GM18870 (cell line): ENCODE measurements at regions not wholly inside any gene's neighbourhood (a gene's known extent, or its start where the extent isn't known, plus 50 kb on each side); places are given as distances from the start of the nearest gene placed in this dataset.

Experiments
- ATAC-seq: cut with Tn5 transposase; IDR thresholded peaks from one replicate; pipeline ENCODE4 v1.9.1; 2021; ENCODE audit warnings: moderate library complexity; ENCODE audit not compliant: unreplicated experiment

GRCh38 chr9:107650995-107651394 is 161.4 kb upstream of the KLF4 start:
- no peak for ATAC-seq

GRCh38 chr9:107650321-107650720 is 160.8 kb upstream of the KLF4 start:
- no peak for ATAC-seq

DNA sequence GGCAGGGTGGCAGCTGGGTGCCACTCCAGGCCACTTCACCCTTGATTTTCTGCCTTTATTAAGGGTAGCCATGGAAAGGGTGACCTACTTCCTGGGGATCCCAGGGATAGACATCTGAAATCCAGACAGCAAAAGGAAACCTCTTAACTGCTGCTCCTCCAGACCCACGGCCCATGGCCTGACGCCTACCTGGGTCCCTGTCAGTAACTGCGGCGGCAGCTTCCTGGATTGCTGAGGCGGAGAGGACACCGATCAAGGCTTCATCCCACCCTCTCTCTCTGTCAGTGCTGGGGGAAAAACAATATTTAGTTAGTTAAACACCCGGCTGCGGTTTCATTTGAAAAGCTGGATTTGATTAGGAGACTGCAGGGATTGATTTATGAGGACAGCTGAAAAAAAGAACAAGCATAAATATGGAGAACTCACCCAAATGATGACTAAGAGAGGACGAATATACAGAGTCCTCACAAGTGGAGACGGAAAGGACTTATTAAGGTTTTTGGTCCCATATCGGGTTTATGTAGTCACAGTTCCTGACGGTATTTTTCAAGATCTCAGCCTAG is 158.7 kb upstream of the KLF4 start:
- no peak for ATAC-seq

DNA sequence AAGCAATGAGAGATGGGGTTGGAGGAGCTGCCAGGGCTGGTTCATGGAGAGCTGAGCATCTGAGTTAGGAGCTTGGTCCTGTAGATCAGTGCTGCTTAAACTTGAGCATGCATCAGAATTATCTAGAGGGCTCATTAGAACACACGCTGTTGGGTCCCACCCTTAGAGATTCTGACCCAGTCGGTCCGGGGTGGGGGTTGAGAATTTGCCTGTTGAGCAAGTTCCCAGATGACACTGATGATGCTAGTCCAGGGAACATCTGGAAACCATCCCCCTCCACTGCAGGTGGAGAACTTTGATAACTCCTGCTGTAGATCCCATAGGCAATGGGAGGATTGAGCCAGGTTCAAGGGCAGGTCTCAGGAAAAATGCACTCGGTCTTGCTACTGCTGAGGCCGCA is 158.0 kb upstream of the KLF4 start:
- no peak for ATAC-seq

DNA sequence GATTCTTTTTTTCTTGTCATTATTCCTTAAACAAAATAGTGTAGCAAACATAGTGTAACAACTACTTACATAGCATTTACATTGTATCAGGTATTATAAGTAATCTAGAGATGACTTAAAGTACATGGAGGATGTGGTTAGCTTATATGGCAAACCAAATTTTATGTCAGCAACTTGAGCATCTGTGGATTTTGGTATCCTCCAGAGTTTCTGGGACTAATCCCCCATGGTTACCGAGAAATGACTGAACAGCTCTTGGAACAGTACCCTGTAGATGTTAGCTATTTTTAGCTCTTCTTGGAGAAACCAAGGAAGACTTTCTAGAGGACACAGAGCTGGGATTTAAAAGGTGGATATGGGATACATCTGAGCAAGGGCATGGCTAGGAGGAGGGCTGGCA is 157.6 kb upstream of the KLF4 start:
- ATAC-seq, result no peak

DNA sequence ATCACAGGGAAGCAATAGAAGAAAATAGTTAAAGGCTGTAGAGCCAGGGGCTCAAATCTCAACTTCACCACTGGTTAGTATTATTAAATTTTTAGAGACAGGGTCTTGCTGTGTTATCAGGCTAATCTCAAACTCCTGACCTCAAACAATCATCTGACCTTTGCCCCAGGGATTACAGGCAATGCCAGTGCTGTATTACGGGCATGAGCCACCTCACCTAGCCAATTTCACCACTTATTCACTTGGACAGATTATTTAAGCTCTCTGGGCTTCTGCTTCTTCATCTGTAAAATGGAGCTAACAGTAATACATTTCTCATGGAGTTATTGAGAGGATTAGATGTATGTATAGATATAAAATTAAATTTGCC is 155.9 kb upstream of the KLF4 start:
- ATAC-seq, result no peak

DNA sequence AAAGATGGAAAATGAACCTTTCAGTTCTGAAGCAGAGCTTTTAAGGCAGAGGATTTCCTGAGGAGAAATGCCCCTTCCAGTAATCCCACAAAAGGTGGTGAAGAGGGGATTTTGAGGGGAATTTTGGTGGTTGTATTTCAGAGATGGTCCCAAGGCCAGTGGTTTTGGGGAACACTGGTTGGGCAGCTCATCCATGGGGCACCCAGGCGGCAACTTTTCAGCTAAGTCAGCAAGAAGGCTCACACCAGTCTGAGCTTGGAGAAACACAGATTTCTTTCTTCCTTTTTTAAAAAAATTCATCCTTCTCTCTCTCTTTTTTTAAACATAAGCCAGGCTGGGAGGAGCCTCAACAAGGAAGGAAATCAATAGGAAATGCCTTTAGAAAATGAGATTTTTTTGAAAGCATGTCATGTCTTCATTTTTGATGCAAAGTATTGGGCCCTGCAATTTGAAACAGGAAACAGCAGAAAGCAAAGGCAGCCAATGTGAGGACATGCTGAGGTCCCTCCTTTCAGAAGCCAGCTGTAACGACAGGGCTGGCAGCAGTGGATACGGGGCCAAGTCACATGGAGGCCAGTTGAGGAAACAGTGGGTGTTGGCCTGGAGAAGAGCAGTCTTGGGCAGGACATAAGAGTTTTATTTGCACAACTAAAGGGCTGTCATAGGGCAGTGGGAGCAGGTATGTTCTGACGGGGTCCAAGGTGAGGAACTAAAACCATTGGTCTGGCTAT is 155.3 kb upstream of the KLF4 start:
- no peak for ATAC-seq

- ATAC-seq, result no peak
These were observed 149.9 kb upstream of the KLF4 start for GRCh38 chr9:107639426-107639825.

DNA sequence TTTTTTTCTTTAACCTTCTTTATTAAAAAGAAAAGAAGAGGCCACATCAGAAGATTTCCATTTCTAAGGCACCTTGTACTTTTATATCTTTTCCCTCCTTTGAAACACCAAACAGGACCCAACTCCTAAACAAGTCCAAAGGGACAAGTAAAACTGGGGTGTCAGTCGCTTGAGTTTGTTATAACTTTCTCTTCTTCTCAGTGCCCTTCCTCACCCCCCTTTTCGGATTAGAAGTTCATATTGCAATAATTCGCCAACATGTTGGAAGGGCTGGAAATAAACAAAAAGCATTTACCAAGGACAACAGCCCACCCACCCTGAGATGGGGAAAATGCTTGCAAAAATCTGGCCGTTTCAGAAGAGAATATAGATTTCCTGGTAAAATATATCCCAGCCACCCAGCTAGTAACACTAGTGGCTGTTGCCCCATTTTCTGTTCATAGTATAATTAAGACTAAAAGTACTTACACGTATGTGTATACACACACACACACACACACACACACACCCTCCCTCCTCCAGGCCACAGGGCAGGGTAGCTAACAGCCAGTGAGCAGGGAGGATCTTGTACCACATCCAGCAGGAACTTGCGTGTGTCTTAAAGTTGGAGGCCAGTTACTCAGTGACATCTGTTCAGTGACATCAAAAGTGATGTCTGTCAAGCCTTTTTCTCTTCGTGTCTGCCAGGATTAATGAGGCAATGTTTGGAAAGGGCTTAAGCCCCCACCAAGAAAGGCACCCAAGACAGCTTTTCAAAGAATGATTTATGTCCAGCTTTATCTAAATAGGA is 149.1 kb upstream of the KLF4 start:
- no peak for ATAC-seq

DNA sequence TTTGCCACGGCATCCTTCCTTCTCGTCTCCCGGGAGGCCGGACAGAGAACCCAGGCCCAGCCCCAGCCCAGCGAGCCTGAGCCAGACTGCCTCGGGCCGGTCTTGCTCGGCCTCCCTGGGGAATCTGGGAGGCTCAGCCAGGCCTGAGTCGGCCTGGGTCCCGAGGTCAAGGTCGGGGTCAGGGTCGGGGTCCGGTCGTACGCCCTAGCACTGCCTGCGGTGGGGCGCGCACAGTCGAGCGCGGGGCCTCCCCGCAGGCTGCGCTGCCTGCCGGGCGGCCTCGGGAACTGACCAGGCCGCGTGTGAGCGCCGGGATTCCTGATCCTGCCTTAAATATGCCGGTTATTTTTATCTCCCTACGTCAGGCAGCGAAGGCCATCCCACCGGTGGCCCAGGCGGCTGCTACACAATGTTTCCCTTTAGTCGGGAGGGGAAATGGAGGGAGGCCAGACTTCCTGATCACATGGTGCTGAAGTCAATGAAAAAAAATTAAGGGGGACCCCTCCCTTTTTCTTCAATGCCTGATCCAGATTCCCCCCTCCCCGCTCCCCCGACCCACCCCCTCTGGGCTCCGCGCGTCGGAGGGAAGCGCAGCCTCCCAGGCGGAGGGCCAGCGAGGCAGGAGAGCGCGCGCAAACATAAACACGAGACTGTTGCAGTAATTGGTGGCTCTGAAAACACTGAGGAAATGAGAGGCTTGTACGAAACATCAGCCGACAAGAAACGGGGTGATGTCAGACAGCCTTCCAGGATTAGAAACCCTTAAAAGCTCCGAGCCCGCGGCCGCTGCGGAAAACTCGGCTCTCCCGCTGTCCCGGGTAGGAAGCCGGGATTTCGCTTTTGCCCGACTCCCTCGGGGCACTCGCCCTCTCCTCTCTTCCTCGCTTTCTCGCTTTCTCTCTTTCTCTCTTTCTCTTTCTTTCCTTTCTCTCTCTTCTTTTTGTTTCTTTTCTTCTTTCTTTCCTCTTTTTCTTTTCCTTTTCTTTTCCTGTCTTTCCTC is 148.2 kb upstream of the KLF4 start:
- no peak for ATAC-seq

DNA sequence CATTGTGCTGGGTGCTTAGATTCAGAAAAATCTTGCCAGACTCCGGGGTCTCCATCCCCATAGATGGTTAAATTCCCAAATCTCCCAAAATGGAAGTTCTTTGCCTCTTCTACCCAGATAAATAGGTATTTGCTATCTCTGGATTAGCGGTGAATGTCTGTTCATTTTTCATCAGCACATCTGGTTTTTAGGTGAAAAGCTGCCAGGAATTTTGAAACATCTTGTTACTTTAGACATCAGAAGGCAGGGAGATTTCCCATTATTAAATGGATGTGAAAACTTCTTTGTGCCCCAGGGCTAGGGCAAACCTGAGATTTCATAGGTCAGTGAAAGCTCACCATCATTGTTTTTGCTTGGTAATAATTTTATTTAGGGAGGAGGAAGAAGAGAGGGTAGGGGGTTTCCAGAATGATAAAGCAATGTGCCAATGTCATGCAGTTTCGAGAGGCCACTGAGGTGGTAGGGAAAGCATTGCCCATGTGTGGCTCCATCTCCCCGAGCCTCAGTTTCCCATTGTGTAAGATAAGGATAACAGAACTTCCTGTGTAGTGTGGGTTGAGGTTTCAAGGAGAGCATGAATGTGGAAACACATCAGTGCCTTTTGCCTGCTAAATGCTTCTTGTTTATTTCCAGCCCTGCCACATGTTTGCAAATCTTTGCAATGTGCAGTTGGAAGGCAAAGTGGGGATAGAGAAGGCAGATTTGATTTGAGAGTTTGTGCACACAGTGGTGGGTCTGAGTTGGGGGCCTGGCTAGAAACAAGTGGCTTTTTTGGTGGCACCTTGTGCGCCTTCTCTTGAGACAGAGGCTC is 147.2 kb upstream of the KLF4 start:
- ATAC-seq, result no peak

DNA sequence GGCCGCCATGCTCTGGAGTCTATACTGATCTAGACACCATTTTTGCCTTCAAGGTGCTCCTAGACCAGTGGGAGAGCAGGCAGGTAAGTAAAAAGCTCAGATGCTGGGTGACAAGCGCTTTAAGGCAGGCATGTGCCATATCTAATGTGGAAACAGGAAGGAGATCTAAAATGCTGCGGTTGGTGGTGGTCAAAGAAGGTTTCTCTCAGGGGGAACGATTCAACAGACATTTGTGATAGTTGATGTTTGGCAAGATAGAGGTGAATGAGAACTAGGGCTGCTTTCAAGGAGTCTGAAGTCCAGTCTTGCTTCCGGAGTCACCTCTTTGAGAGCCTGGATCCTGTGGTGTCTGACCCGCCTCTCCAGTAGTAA is 146.2 kb upstream of the KLF4 start:
- ATAC-seq, result no peak

DNA sequence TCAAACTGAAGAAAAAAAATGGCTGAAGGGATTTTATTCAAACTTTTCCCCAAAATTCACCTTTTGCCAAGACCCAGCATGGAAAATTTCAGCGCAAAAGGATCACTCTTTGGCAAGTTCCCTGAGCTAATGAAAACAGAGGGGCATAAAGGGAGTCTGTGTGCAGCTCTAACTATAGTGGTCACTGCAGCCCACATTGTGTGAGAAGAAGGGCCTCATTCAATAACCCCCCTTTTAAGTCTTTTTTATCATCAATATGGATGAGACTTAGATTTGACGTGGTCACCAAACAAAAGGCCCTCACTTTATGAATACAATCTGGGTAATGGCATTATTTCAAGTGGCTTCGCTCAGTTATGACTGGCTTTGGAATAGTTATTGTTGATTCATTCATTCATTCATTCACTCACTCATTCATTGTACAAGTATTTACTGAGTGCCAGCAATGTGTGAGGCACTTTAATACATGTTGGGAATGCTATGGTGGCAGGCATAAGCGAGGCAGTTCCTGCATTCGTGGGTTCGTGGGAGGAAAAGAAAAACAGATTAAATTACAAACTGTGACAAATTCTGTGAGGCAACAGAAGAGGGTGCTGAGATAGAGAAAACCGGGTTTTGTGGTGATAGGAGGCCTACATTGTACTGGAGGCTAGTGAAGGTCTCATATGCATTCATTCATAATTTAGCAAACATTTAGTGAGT is 145.7 kb upstream of the KLF4 start:
- no peak for ATAC-seq

DNA sequence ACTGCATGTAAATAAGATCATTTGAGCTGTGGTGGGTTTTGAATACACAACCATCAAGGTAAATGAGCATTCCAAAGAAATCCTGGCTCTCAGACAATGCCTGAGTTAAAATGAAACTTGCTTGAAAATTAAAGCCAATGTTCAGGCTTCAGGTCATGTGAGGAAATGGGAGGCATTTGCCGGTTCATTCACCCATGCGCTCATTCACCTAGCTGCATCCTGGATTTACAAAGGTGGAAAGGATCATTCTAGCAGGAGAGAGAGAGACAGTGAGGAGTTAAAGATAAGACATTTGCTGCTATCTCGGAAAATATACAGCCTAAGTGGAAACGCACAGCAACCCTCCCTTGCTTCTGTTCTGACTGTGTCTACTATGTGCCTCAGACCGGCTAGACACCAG is 143.8 kb upstream of the KLF4 start:
- ATAC-seq, result no peak

- no peak for ATAC-seq
These were observed 143.1 kb upstream of the KLF4 start for GRCh38 chr9:107632661-107633060.

DNA sequence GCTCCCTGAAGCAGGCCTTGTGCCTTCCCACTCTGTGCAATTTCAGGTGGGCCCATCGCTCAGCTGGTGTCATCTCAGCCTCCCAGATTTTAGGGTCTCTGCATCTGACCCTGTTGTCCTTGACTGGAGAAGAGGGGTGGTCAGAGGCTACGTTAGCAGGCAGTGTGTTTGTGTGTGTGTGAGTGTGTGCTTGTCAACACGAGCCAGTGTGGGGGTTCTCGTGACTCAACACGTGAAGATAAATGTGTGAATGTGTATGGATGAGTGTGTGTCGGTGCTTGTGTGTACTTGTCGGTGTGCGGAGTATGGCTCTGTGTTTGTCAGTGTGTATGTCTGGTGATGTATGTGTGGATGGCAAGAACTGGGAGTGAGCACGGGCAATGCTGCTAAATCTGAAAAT is 142.6 kb upstream of the KLF4 start:
- ATAC-seq, result no peak

GRCh38 chr9:107631788-107632187 is 142.2 kb upstream of the KLF4 start:
- no peak for ATAC-seq

- ATAC-seq, result no peak
These were observed 140.6 kb upstream of the KLF4 start for GRCh38 chr9:107630156-107630555.

DNA sequence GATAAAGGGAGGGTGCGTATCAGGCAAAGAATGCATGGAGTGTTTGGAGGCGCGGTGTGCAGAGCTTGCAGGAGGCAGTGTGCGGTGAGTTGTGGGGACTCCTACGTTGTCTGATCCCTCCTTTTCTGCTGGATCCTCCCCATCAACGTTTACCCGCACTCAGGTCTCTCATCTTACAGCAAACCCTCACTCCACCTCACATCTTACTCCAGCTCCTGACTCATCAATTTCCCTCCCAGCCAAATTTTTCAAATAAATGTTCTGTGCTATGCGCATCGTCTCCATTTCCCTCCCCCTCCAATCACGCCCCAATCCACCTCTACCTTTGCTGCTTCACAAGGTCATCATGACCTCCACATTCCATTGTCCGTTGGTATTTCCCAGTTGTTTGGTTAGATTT is 138.9 kb upstream of the KLF4 start:
- no peak for ATAC-seq

DNA sequence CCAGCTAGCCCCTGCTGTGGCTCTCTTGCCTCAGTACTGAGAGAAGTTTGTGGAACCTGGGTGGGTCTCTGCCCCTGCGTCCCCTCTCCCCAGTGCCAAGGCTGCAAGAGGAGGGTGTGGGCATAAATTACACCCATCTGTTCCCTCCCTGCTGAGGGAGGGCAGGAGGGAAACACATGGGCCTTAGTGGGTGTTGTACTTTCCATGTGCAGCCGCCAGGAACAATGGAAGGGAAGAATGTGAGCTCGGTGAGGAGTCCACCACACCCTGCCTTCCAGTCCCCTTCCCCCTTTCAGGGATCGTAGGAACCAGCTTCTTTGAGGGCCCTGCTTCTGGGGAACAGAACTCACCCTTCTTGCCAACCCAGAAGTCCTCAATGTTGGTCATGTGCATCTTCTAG is 138.2 kb upstream of the KLF4 start:
- no peak for ATAC-seq
